ENCODE measurements at regions not wholly inside any gene's neighbourhood (a gene's known extent, or its start where the extent isn't known, plus 50 kb on each side); places are given as distances from the start of the nearest gene placed in this dataset.

DNA sequence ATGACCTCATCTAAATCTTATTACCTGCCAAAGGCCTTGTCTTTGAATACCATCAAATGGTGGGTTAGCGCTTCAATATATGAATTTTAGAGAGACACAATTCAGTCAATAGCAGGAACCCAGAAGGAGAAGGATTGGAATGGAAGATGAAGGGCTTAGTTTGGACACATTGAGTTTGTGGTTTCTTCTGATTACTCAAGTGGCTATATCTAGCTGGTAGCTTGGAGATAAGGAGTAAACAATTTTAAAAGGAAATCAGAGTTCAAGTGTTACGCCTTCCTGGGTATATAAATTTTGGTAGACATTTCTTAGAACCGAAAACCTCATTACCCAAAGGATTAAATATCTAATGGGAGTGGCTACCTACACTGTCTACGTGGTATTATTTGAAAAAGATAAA lies 80.2 kb downstream of the RGS2 start:
- TF ChIP-seq, protein P1, sequence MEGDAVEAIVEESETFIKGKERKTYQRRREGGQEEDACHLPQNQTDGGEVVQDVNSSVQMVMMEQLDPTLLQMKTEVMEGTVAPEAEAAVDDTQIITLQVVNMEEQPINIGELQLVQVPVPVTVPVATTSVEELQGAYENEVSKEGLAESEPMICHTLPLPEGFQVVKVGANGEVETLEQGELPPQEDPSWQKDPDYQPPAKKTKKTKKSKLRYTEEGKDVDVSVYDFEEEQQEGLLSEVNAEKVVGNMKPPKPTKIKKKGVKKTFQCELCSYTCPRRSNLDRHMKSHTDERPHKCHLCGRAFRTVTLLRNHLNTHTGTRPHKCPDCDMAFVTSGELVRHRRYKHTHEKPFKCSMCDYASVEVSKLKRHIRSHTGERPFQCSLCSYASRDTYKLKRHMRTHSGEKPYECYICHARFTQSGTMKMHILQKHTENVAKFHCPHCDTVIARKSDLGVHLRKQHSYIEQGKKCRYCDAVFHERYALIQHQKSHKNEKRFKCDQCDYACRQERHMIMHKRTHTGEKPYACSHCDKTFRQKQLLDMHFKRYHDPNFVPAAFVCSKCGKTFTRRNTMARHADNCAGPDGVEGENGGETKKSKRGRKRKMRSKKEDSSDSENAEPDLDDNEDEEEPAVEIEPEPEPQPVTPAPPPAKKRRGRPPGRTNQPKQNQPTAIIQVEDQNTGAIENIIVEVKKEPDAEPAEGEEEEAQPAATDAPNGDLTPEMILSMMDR (IDR thresholded peaks at IDR 0.05), result no peak
- no peak for TF ChIP-seq POLR2A (IDR thresholded peaks at IDR 0.05)

Data from esophagus squamous epithelium (tissue), 4 donors.